PC-9 (cell line): ENCODE measurements at regions not wholly inside any gene's neighbourhood (a gene's known extent, or its start where the extent isn't known, plus 50 kb on each side); places are given as distances from the start of the nearest gene placed in this dataset.

Experiments used
- EZH2 ChIP-seq: fragments of 200-600 bp; sonication (generic); IDR thresholded peaks from 2 replicates; pipeline ENCODE4 v1.8.0; 2017; ENCODE audit warnings: antibody characterized with exemption, low read depth
- TF ChIP-seq, protein P1 (sequence below): fragments of 200-600 bp; sonication (generic); conservative IDR thresholded peaks from 2 replicates; pipeline ENCODE4 v1.6.1; 2017; ENCODE audit warnings: mixed run types, antibody characterized with exemption, mild to moderate bottlenecking, moderate library complexity

GRCh38 chr21:28126521-28127174 lies 866.0 kb downstream of the LTN1 start:
- TF ChIP-seq, protein P1, sequence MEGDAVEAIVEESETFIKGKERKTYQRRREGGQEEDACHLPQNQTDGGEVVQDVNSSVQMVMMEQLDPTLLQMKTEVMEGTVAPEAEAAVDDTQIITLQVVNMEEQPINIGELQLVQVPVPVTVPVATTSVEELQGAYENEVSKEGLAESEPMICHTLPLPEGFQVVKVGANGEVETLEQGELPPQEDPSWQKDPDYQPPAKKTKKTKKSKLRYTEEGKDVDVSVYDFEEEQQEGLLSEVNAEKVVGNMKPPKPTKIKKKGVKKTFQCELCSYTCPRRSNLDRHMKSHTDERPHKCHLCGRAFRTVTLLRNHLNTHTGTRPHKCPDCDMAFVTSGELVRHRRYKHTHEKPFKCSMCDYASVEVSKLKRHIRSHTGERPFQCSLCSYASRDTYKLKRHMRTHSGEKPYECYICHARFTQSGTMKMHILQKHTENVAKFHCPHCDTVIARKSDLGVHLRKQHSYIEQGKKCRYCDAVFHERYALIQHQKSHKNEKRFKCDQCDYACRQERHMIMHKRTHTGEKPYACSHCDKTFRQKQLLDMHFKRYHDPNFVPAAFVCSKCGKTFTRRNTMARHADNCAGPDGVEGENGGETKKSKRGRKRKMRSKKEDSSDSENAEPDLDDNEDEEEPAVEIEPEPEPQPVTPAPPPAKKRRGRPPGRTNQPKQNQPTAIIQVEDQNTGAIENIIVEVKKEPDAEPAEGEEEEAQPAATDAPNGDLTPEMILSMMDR = no peak
- no peak for TF ChIP-seq EZH2
